ENCODE measurements at regions not wholly inside any gene's neighbourhood (a gene's known extent, or its start where the extent isn't known, plus 50 kb on each side); places are given as distances from the start of the nearest gene placed in this dataset.
A peak's percentile ranks its signal among the peaks of the same experiment; 100 is the strongest.

GRCh38 chr3:177618873-177619733 lies 421.8 kb upstream of the TBL1XR1 start:
- no peak for DNase-seq

GRCh38 chr3:177620073-177620472 lies 422.8 kb upstream of the TBL1XR1 start:
- Histone ChIP-seq H3K4me1 (ENCODE audit: insufficient read depth) (peaks cover 5% of the 10 kb centered on the region), H3K27ac (no peak overlapping the region), H3K9me3 (no peaks in the 10 kb centered on the region), H3K36me3 (no peaks in the 10 kb centered on the region), H3K4me3 (no peak overlapping the region), H3K27me3 (no peaks in the 10 kb centered on the region)
- intact Hi-C loops (cut with DNase I): no loop called here
- TF ChIP-seq EP300 (IDR thresholded peaks at IDR 0.05): no peak
- TF ChIP-seq POLR2A (IDR thresholded peaks at IDR 0.05): no peak
- TF ChIP-seq CTCF (IDR thresholded peaks at IDR 0.05): no peak
- 89 to 91% (median 90%) methylated on average over 9 of the region's 9 CpGs for WGBS, 3 donors
- no peak for DNase-seq

More at GRCh38 chr3:177618873-177619733, 421.8 kb upstream of the TBL1XR1 start:
- 6 to 12% (median 9%) methylated on average over 8 of the region's 8 CpGs for WGBS, 3 donors
- H3K27me3 ChIP-seq: no peaks in the 10 kb centered on the region
- no peaks in the 10 kb centered on the region for H3K9me3 ChIP-seq
- H3K27ac ChIP-seq: peak overlapping the region; percentile 35 to 39
- H3K36me3 ChIP-seq: no peaks in the 10 kb centered on the region
- peaks cover 7% of the 10 kb centered on the region for H3K4me1 ChIP-seq (ENCODE audit: insufficient read depth)
- no peak for TF ChIP-seq EP300 (IDR thresholded peaks at IDR 0.05)
- no peak for TF ChIP-seq CTCF (IDR thresholded peaks at IDR 0.05)
- no peak for TF ChIP-seq POLR2A (IDR thresholded peaks at IDR 0.05)
- H3K4me3 ChIP-seq: no peak overlapping the region
- intact Hi-C loops (cut with DNase I): no loop called here

DNA sequence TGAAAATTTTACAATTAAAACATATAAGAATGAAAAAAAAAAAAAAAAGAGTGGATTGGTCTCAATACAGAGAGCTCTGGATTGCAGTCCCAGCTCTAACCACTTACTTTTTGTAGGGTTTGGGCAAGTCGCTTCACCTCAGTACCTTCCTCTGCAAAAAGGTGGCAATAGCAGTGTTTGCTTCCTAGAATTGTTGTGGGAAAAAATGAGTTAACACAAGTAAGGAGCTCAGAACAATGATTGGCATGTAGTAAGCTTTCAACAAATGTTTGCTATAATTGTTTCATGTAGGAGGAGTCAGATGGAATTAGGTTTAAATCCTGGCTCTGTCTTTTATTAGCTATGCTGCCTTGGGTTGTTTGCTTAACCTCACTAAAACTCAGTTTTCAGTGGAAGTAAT lies 425.2 kb upstream of the TBL1XR1 start:
- Histone ChIP-seq H3K36me3 (no peaks in the 10 kb centered on the region), H3K27ac (no peak overlapping the region), H3K4me1 (ENCODE audit: insufficient read depth) (peaks cover 4% of the 10 kb centered on the region), H3K27me3 (no peaks in the 10 kb centered on the region), H3K4me3 (no peak overlapping the region), H3K9me3 (no peaks in the 10 kb centered on the region)
- WGBS, 3 donors: 90 to 98% (median 96%) methylated on average over 1 of the region's 1 CpG
- no peak for TF ChIP-seq EP300 (IDR thresholded peaks at IDR 0.05)
- TF ChIP-seq POLR2A (IDR thresholded peaks at IDR 0.05): no peak
- no peak for TF ChIP-seq CTCF (IDR thresholded peaks at IDR 0.05)
- intact Hi-C loops (cut with DNase I): no loop called here
- DNase-seq: no peak

- no peaks in the 10 kb centered on the region for H3K27me3 ChIP-seq
- no peak overlapping the region for H3K4me3 ChIP-seq
- H3K9me3 ChIP-seq: no peaks in the 10 kb centered on the region
- intact Hi-C loops (cut with DNase I): no loop called here
- H3K27ac ChIP-seq: no peak overlapping the region
- 94 to 95% (median 94%) methylated on average over 5 of the region's 5 CpGs for WGBS, 3 donors
- TF ChIP-seq POLR2A (IDR thresholded peaks at IDR 0.05): no peak
- no peak for TF ChIP-seq CTCF (IDR thresholded peaks at IDR 0.05)
- TF ChIP-seq EP300 (IDR thresholded peaks at IDR 0.05): no peak
- no peaks in the 10 kb centered on the region for H3K36me3 ChIP-seq
- no peak for DNase-seq
- H3K4me1 ChIP-seq (ENCODE audit: insufficient read depth): peaks cover 4% of the 10 kb centered on the region
These were observed 425.8 kb upstream of the TBL1XR1 start for GRCh38 chr3:177622982-177623617.

Measured in ovary (tissue), 7 donors.